Rectal smooth muscle tissue (tissue), 1 donor: ENCODE measurements at regions not wholly inside any gene's neighbourhood (a gene's known extent, or its start where the extent isn't known, plus 50 kb on each side); places are given as distances from the start of the nearest gene placed in this dataset.

ENCODE experiments used
- H3K27ac ChIP-seq: one replicate; pipeline ENCODE4 v1.7.0; 2013; ENCODE audit warnings: low read depth, low read length, inconsistent platforms
- H3K27me3 ChIP-seq: one replicate; pipeline ENCODE4 v1.7.0; 2013; ENCODE audit warnings: low read length; ENCODE audit not compliant: control insufficient read depth, insufficient read depth
- H3K36me3 ChIP-seq: one replicate; pipeline ENCODE4 v1.7.0; 2013; ENCODE audit warnings: low read length; ENCODE audit not compliant: control insufficient read depth, insufficient read depth
- H3K4me1 ChIP-seq: one replicate; pipeline ENCODE4 v1.7.0; 2013; ENCODE audit warnings: low read length; ENCODE audit not compliant: control insufficient read depth, insufficient read depth
- H3K4me3 ChIP-seq: one replicate; pipeline ENCODE4 v1.7.0; 2013; ENCODE audit warnings: low read length
- H3K9ac ChIP-seq: one replicate; pipeline ENCODE4 v1.7.0; 2013; ENCODE audit warnings: low read length

GRCh38 chr5:40410231-40410861 is 269.4 kb upstream of the PTGER4 start:
- no peak overlapping the region for H3K27ac ChIP-seq
- H3K36me3 ChIP-seq, result no peaks in the 10 kb centered on the region
- no peak overlapping the region for H3K9ac ChIP-seq
- peak overlapping the region; percentile 6 for H3K4me3 ChIP-seq
- no peaks in the 10 kb centered on the region for H3K27me3 ChIP-seq
- H3K4me1 ChIP-seq, result no peaks in the 10 kb centered on the region

- Histone ChIP-seq H3K27ac (no peak overlapping the region), H3K27me3 (no peaks in the 10 kb centered on the region), H3K4me1 (no peaks in the 10 kb centered on the region), H3K9ac (no peak overlapping the region), H3K36me3 (no peaks in the 10 kb centered on the region), H3K4me3 (no peak overlapping the region)
Observed at GRCh38 chr5:40409601-40410000, 270.1 kb upstream of the PTGER4 start.

- H3K27me3 ChIP-seq, result no peaks in the 10 kb centered on the region
- no peaks in the 10 kb centered on the region for H3K4me1 ChIP-seq
- no peak overlapping the region for H3K27ac ChIP-seq
- no peaks in the 10 kb centered on the region for H3K36me3 ChIP-seq
- no peak overlapping the region for H3K9ac ChIP-seq
- peak overlapping the region; percentile 21 for H3K4me3 ChIP-seq
Observed at GRCh38 chr5:40406741-40407211, 272.9 kb upstream of the PTGER4 start.

- H3K27ac ChIP-seq, result no peak overlapping the region
- no peaks in the 10 kb centered on the region for H3K36me3 ChIP-seq
Observed at GRCh38 chr5:40405996-40406740, 273.5 kb upstream of the PTGER4 start.

GRCh38 chr5:40405230-40405629 is 274.5 kb upstream of the PTGER4 start:
- no peak overlapping the region for H3K9ac ChIP-seq
- H3K4me1 ChIP-seq, result no peaks in the 10 kb centered on the region
- H3K36me3 ChIP-seq, result no peaks in the 10 kb centered on the region
- no peaks in the 10 kb centered on the region for H3K27me3 ChIP-seq
- no peak overlapping the region for H3K4me3 ChIP-seq
- H3K27ac ChIP-seq, result no peak overlapping the region

More at GRCh38 chr5:40405996-40406740, 273.5 kb upstream of the PTGER4 start:
- Histone ChIP-seq H3K9ac (no peak overlapping the region), H3K4me3 (no peak overlapping the region), H3K4me1 (no peaks in the 10 kb centered on the region), H3K27me3 (no peaks in the 10 kb centered on the region)

GRCh38 chr5:40404613-40405012 is 275.1 kb upstream of the PTGER4 start:
- Histone ChIP-seq H3K27me3 (no peaks in the 10 kb centered on the region), H3K4me1 (no peaks in the 10 kb centered on the region), H3K27ac (no peak overlapping the region), H3K4me3 (no peak overlapping the region), H3K36me3 (no peaks in the 10 kb centered on the region), H3K9ac (no peak overlapping the region)

GRCh38 chr5:40402007-40402364 is 277.7 kb upstream of the PTGER4 start:
- Histone ChIP-seq H3K27me3 (no peaks in the 10 kb centered on the region), H3K9ac (no peak overlapping the region), H3K4me3 (no peak overlapping the region), H3K4me1 (no peaks in the 10 kb centered on the region), H3K36me3 (no peaks in the 10 kb centered on the region), H3K27ac (no peak overlapping the region)

- no peak overlapping the region for H3K4me3 ChIP-seq
- no peak overlapping the region for H3K27ac ChIP-seq
- H3K36me3 ChIP-seq, result no peaks in the 10 kb centered on the region
- H3K27me3 ChIP-seq, result no peaks in the 10 kb centered on the region
- H3K9ac ChIP-seq, result no peak overlapping the region
- no peaks in the 10 kb centered on the region for H3K4me1 ChIP-seq
Observed at GRCh38 chr5:40401284-40402006, 278.3 kb upstream of the PTGER4 start.

- no peaks in the 10 kb centered on the region for H3K27me3 ChIP-seq
- H3K4me3 ChIP-seq, result no peak overlapping the region
- H3K9ac ChIP-seq, result no peak overlapping the region
- H3K27ac ChIP-seq, result no peak overlapping the region
- no peaks in the 10 kb centered on the region for H3K4me1 ChIP-seq
- no peaks in the 10 kb centered on the region for H3K36me3 ChIP-seq
Observed at GRCh38 chr5:40400245-40400644, 279.5 kb upstream of the PTGER4 start.

- Histone ChIP-seq H3K36me3 (no peaks in the 10 kb centered on the region), H3K27ac (no peak overlapping the region), H3K9ac (no peak overlapping the region), H3K27me3 (no peaks in the 10 kb centered on the region), H3K4me1 (no peaks in the 10 kb centered on the region), H3K4me3 (no peak overlapping the region)
Observed at GRCh38 chr5:40399349-40399748, 280.4 kb upstream of the PTGER4 start.

GRCh38 chr5:40397976-40398375 is 281.7 kb upstream of the PTGER4 start:
- Histone ChIP-seq H3K4me1 (no peaks in the 10 kb centered on the region), H3K27me3 (no peaks in the 10 kb centered on the region), H3K4me3 (no peak overlapping the region), H3K27ac (no peak overlapping the region), H3K9ac (no peak overlapping the region), H3K36me3 (no peaks in the 10 kb centered on the region)

GRCh38 chr5:40397091-40397490 is 282.6 kb upstream of the PTGER4 start:
- Histone ChIP-seq H3K4me1 (no peaks in the 10 kb centered on the region), H3K27me3 (no peaks in the 10 kb centered on the region), H3K36me3 (no peaks in the 10 kb centered on the region), H3K9ac (no peak overlapping the region), H3K27ac (no peak overlapping the region), H3K4me3 (no peak overlapping the region)
